Peyer's patch (tissue), 4 donors: ENCODE measurements at regions not wholly inside any gene's neighbourhood (a gene's known extent, or its start where the extent isn't known, plus 50 kb on each side); places are given as distances from the start of the nearest gene placed in this dataset.

Source experiments
- CTCF ChIP-seq, 6 experiments: fragments of 450-650 bp in 4 of 6; fragments of 200-600 bp in 2 of 6; sonication (generic) in 1 of 6; IDR thresholded peaks; one replicate each; pipeline ENCODE4 v1.5.1; 2017 to 2019; ENCODE audit warnings: antibody characterized with exemption in 6 of 6, mild to moderate bottlenecking in 3 of 6, moderate library complexity in 1 of 6
- POLR2A ChIP-seq, 2 donors: fragments of 450-650 bp; IDR thresholded peaks; one replicate each; pipeline ENCODE4 v1.5.1; 2017; ENCODE audit warnings: antibody characterized with exemption in 2 of 2, mild to moderate bottlenecking in 2 of 2, moderate library complexity in 2 of 2

DNA sequence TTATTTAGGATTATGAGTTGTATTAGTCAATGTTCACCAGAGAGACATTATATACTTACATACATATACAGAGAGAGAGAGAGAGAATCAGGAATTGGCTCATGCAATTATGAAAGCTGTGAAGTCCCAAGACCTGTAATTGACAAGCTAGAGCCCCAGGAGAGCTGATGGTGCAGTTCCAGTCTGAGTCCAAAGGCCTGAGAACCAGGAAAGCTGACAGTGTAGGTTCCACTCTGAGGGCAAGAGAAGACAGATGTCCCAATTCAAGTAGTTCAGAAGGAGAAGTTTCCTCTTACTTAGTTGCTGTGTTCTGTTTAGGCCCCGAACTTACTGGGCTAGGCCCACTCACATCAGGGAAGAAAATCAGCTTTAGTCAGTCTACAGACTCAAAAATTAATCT, 76.4 kb upstream of the FICD start:
- no peak for TF ChIP-seq CTCF (IDR thresholded peaks at IDR 0.05)
- TF ChIP-seq POLR2A (IDR thresholded peaks at IDR 0.05), result no peak
